Adrenal gland (tissue), 9 donors: ENCODE measurements at regions not wholly inside any gene's neighbourhood (a gene's known extent, or its start where the extent isn't known, plus 50 kb on each side); places are given as distances from the start of the nearest gene placed in this dataset.
"Not testable (repeated sequence)": the region's sequence is repeated elsewhere in the genome, so short reads cannot be mapped to it uniquely, and the experiment has no call there.

ENCODE experiments used
- DNase-seq, 7 donors: peaks; one replicate each; pipeline ENCODE4 v3.0.0-alpha.2; 2019 to 2020
- H3K27ac ChIP-seq, 5 donors: fragments of 200-600 bp; sonication (generic) in 4 of 5; 1 replicate in 3 of 5; 2 replicates in 2 of 5; pipeline versions ENCODE4 v1.5.1 to v1.8.0; 2016 to 2020; ENCODE audit warnings: mild to moderate bottlenecking in 1 of 5
- H3K27me3 ChIP-seq: fragments of 200-600 bp; 2 replicates; pipeline ENCODE4 v1.8.0; 2021
- H3K36me3 ChIP-seq, 2 donors: fragments of 200-600 bp; replicated peaks in 1 of 2; 1 replicate in 1 of 2; 2 replicates in 1 of 2; pipeline versions ENCODE4 v1.5.1 to v1.8.0; 2018 to 2022
- H3K4me1 ChIP-seq, 2 donors: fragments of 200-600 bp; replicated peaks in 1 of 2; 1 replicate in 1 of 2; 2 replicates in 1 of 2; pipeline versions ENCODE4 v1.5.1 to v1.8.0; 2018 to 2021
- H3K4me3 ChIP-seq, 4 donors: fragments of 200-600 bp; sonication (generic) in 3 of 4; one replicate each; pipeline ENCODE4 v1.5.1; 2016 to 2018
- H3K9me3 ChIP-seq, 3 donors: fragments of 200-600 bp; sonication (generic) in 1 of 3; replicated peaks in 1 of 3; 1 replicate in 2 of 3; 2 replicates in 1 of 3; pipeline versions ENCODE4 v1.5.1 to v1.8.0; 2016 to 2021
- CTCF ChIP-seq, 6 experiments: fragments of 450-650 bp in 4 of 6; fragments of 200-600 bp in 2 of 6; sonication (generic) in 1 of 6; IDR thresholded peaks; 1 replicate in 5 of 6; 2 replicates in 1 of 6; pipeline versions ENCODE4 v1.5.1 to v1.8.0; 2016 to 2021; ENCODE audit warnings: antibody characterized with exemption in 6 of 6, mild to moderate bottlenecking in 2 of 6, moderate library complexity in 1 of 6
- POLR2A ChIP-seq, 2 donors: fragments of 450-650 bp; IDR thresholded peaks; one replicate each; pipeline ENCODE4 v1.6.1; 2017; ENCODE audit warnings: antibody characterized with exemption in 2 of 2, mild to moderate bottlenecking in 2 of 2, moderate library complexity in 1 of 2
- WGBS, 4 donors: extraction: QIAGEN DNeasy Blood & Tissue Kit in 2 of 4; methylation state at CpG; one replicate each; pipeline versions ENCODE4 v1.1.5 to v1.1.7; 2013 to 2017; 5-methylcytosine and 5-hydroxymethylcytosine counted together
- intact Hi-C, 2 donors: fragments of 100-400 bp; cut with DNase I; formaldehyde crosslinking; loops; one replicate each; pipeline versions ENCODE4 v1.14.1 to v1.15.0; 2022 to 2023
- donor health status: healthy with polysubstance abuse.
- donor health status: Bipolar disorder and iron deficiency.
- donor health status: DM: yes; HTN: yes; CAD: no.
- donor health status: DM: no; HTN: no; CAD: no.
- donor health status: DM: no; HTN: no; CAD: no.

DNA sequence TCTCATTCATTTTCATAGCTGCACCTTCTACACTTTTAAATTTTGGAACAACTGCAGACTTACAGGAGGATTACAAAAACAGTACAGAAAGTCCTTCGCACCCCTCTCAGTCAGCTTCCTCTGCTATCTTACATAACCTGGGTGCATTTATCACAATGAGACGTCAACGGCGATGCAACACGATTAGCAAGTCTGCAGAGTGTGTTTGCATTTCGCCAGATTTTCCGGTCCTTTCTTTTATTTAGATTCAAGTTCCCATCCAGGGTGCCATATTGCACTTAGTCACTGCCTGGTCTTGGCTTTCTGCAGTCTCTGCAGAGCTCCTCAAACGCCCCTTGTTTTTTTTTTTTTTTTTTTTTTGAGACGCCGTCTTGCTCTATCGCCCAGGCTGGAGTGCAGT is 85.9 kb downstream of the ASMT start:
- TF ChIP-seq CTCF (IDR thresholded peaks at IDR 0.05) (no peak), POLR2A (IDR thresholded peaks at IDR 0.05) (no peak)
- H3K36me3 ChIP-seq: no peaks in the 10 kb centered on the region
- H3K9me3 ChIP-seq: no peaks in the 10 kb centered on the region
- H3K27ac ChIP-seq: no peak overlapping the region
- no peak overlapping the region for H3K4me3 ChIP-seq
- 71 to 77% (median 75%) methylated on average over 9 to 11 of the region's 11 CpGs for WGBS, 4 donors
- H3K4me1 ChIP-seq: no peaks in the 10 kb centered on the region
- no peaks in the 10 kb centered on the region for H3K27me3 ChIP-seq
- peak in 1 of 7 donors; percentile 29 for DNase-seq
- intact Hi-C loops: no loop called here

DNA sequence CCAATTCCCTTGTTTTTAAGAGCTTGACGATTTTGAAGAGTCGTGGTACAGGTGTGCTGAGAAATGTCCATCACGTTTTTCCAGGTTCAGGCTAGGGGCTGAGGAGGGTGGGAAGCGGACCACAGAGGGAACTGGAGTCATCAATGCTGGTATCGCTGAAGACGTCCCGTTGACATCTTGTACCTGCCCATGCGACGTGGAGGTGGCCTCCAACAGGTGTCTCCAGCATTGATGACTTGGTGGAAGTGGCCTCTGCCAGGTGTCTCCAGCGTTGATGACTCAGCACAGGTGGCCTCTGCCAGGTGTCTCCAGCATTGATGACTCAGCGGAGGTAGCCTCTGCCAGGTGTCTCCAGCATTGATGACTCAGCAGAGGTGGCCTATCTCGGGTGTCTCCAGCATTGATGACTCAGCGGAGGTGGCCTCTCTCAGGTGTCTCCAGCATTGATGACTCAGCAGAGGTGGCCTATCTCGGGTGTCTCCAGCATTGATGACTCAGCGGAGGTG is 86.6 kb downstream of the ASMT start:
- peak in 1 of 7 donors; percentile 18 for DNase-seq
- H3K27ac ChIP-seq, H3K36me3 ChIP-seq, H3K4me3 ChIP-seq, H3K9me3 ChIP-seq, H3K27me3 ChIP-seq, intact Hi-C loops, H3K4me1 ChIP-seq: not testable (repeated sequence)
- 80 to 99% (median 87%) methylated on average over 8 to 14 of the region's 15 CpGs for whole genome bisulfite sequencing, 4 donors

- WGBS, 4 donors: 81 to 100% (median 89%) methylated on average over 2 to 10 of the region's 12 CpGs
- H3K4me1 ChIP-seq, H3K4me3 ChIP-seq, H3K27ac ChIP-seq, H3K9me3 ChIP-seq, H3K36me3 ChIP-seq, H3K27me3 ChIP-seq, intact Hi-C loops: not testable (repeated sequence)
- DNase-seq: peak in 1 of 7 donors; percentile 7
Measured at GRCh38 chrX:1702142-1702541, 87.3 kb downstream of the ASMT start.

GRCh38 chrX:1702557-1702956 is 87.7 kb downstream of the ASMT start:
- DNase-seq: peak in 1 of 7 donors; percentile 17
- intact Hi-C loops, H3K4me3 ChIP-seq, H3K27me3 ChIP-seq, H3K36me3 ChIP-seq, H3K9me3 ChIP-seq, H3K4me1 ChIP-seq, H3K27ac ChIP-seq: not testable (repeated sequence)
- 83 to 95% (median 90%) methylated on average over 7 to 14 of the region's 14 CpGs for WGBS, 4 donors

DNA sequence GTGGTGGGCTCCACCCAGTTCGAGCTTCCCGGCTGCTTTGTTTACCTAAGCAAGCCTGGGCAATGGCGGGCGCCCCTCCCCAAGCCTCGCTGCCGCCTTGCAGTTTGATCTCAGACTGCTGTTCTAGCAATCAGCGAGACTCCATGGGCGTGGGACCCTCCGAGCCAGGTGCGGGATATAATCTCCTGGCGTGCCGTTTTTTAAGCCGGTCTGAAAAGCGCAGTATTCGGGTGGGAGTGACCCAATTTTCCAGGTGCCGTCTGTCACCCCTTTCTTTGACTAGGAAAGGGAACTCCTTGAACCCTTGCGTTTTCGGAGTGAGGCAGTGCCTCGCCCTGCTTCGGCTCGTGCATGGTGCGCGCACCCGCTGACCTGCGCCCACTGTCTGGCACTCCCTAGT is 94.4 kb downstream of the ASMT start:
- intact Hi-C loops, H3K4me3 ChIP-seq, H3K4me1 ChIP-seq, H3K27ac ChIP-seq, H3K27me3 ChIP-seq, H3K9me3 ChIP-seq, H3K36me3 ChIP-seq: not testable (repeated sequence)
- DNase-seq: peak in 1 of 7 donors; percentile 9
- WGBS, 4 donors: 91 to 96% (median 93%) methylated on average over 9 to 23 of the region's 25 CpGs

DNA sequence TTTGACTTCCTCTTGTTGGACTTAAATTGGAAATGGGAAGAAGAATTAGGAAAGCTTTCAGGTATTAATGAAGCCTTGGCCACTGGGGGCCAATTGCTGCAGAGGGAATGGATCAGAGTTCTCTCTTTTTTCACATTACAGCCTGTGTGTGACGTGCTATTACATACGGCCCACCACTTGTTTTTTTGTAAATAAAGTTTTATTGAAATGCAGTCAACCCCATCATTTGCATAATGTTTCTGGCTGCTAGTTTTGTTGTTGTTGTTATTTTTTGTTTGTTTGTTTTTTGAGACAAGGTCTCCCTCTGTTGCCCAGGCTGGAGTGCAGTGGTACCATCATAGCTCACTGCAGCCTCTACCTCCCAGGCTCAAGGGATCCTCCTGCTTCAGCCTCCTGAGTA is 98.4 kb downstream of the ASMT start:
- Histone ChIP-seq H3K4me1 (no peaks in the 10 kb centered on the region), H3K27ac (no peak overlapping the region), H3K9me3 (no peaks in the 10 kb centered on the region), H3K36me3 (no peaks in the 10 kb centered on the region), H3K4me3 (no peak overlapping the region), H3K27me3 (no peaks in the 10 kb centered on the region)
- peak in 1 of 7 donors; percentile 4 for DNase-seq
- TF ChIP-seq CTCF (IDR thresholded peaks at IDR 0.05) (no peak), POLR2A (IDR thresholded peaks at IDR 0.05) (no peak)
- intact Hi-C loops: no loop called here
- WGBS, 4 donors: 60 to 92% (median 70%) methylated on average over 2 of the region's 2 CpGs
